Heart right ventricle (tissue), 16 donors: ENCODE measurements at regions not wholly inside any gene's neighbourhood (a gene's known extent, or its start where the extent isn't known, plus 50 kb on each side); places are given as distances from the start of the nearest gene placed in this dataset.

Source experiments
- ATAC-seq, 8 donors: fragments of 200-7000 bp; cut with Tn5 transposase; one replicate each; pipeline ENCODE4 v1.9.1; 2020; ENCODE audit warnings: mild to moderate bottlenecking in 8 of 8, moderate library complexity in 8 of 8, moderate number of reproducible peaks in 1 of 8
- DNase-seq, 2 donors: peaks; one replicate each; pipeline ENCODE4 v3.0.0-alpha.2; 2020
- H3K27ac ChIP-seq, 10 donors: fragments of 200-600 bp; sonication (generic) in 2 of 10; one replicate each; pipeline versions ENCODE4 v1.5.0 to v1.8.0; 2020 to 2022; ENCODE audit warnings: mild to moderate bottlenecking in 3 of 10
- H3K27me3 ChIP-seq, 7 donors: fragments of 200-600 bp; one replicate each; pipeline ENCODE4 v1.8.0; 2021 to 2022; ENCODE audit warnings: mild to moderate bottlenecking in 2 of 7
- H3K36me3 ChIP-seq, 9 donors: fragments of 200-600 bp; sonication (generic) in 1 of 9; one replicate each; pipeline versions ENCODE4 v1.5.0 to v1.8.0; 2020 to 2022; ENCODE audit warnings: mild to moderate bottlenecking in 2 of 9
- H3K4me1 ChIP-seq, 9 donors: fragments of 200-600 bp; sonication (generic) in 1 of 9; one replicate each; pipeline versions ENCODE4 v1.5.0 to v1.8.0; 2020 to 2022; ENCODE audit warnings: mild to moderate bottlenecking in 4 of 9
- H3K4me3 ChIP-seq, 10 donors: fragments of 200-600 bp; sonication (generic) in 2 of 10; one replicate each; pipeline versions ENCODE4 v1.5.0 to v1.8.0; 2020 to 2022; ENCODE audit warnings: mild to moderate bottlenecking in 7 of 10, moderate library complexity in 2 of 10
- H3K9me3 ChIP-seq, 11 donors: fragments of 200-600 bp in 10 of 11; sonication (generic) in 2 of 11; one replicate each; pipeline versions ENCODE4 v1.5.0 to v1.8.0; 2013 to 2022; ENCODE audit warnings: mild to moderate bottlenecking in 2 of 11, control low read depth in 1 of 11, moderate library complexity in 1 of 11
- WGBS, 2 donors: extraction: QIAGEN DNeasy Blood & Tissue Kit; methylation state at CpG; one replicate each; pipeline ENCODE4 v1.1.7; 2013; ENCODE audit warnings: inconsistent platforms in 1 of 2; 5-methylcytosine and 5-hydroxymethylcytosine counted together
- intact Hi-C, 10 donors: fragments of 100-400 bp; cut with DNase I; formaldehyde crosslinking; loops; one replicate each; pipeline versions ENCODE4 v1.11.1 to v1.14.2; 2022
- TF ChIP-seq, protein P1 (sequence below), 9 donors: fragments of 200-600 bp; sonication (generic) in 2 of 9; IDR thresholded peaks; one replicate each; pipeline versions ENCODE4 v1.5.0 to v1.8.0; 2021 to 2022; ENCODE audit warnings: antibody characterized with exemption in 9 of 9, mild to moderate bottlenecking in 5 of 9, moderate library complexity in 1 of 9
- donor health status: Arrhythmogenic right ventricular cardiomyopathy.
- donor health status: ischemic (EF 13 %, LVEDD 7.1; RV severe dilation, severe dysfunction).
- donor health status: healthy with polysubstance abuse.
- donor health status: DM: no; HTN: yes; CAD: no.
- donor health status: DM: no; HTN: no; CAD: no.
- donor health status: ischemic (EF 25% LVEDD 6.9; RV normal size, moderate dysfunction).
- donor health status: ischemic (EF 25% LVEDD 5.7; RV mildly dilated, moderate dysfunction).
- donor health status: healthy.
- donor health status: DM: yes; HTN: yes; CAD: no.
- donor health status: Ischemic cardiomyopathy.
- donor health status: ischemic (EF 35%, LVEDD 5.7; RV mildly dilated, moderate dysfunction).
- donor health status: nonischemic (EF 11% LVEDD 7.7; RV severe dilation, severe dysfunction).
- donor health status: DM: yes; HTN: yes; CAD: no.
- donor health status: PGD.
- donor health status: ischemic (EF 29% LVEDD 5.4; RV normal size, mild dysfunction).
- donor health status: nonischemic (EF 23%, LVEDD 6.1; RV moderate dilation, normal function).

DNA sequence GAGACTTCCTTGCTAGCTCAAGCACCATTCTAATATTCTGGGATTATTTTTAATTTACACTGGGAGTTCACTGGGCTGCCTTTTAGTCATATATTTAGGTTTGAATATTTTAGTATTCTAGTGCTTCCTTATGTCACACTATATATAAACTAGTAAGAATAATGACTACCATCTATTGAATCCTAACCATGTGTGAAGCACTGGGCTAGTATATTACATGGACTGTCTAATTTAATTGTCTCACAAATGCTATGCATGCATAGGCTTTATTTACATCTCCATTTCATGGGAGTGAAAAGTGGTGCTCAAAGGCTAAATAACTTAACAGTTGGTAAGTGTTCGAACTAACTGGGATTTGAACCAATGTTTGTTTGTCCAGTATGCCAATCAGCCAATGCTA, 272.4 kb downstream of the RND3 start:
- intact Hi-C loops: no loop called here
- Histone ChIP-seq H3K4me1 (no peaks in the 10 kb centered on the region), H3K36me3 (no peaks in the 10 kb centered on the region), H3K9me3 (peaks cover 0 to 6% (median 0%) of the 10 kb centered on the region in 11 donors), H3K27me3 (no peaks in the 10 kb centered on the region), H3K4me3 (no peak overlapping the region), H3K27ac (no peak overlapping the region)
- WGBS, 2 donors: 91 to 97% methylated on average over 1 of the region's 1 CpG
- no peak for ATAC-seq
- TF ChIP-seq, protein P1, sequence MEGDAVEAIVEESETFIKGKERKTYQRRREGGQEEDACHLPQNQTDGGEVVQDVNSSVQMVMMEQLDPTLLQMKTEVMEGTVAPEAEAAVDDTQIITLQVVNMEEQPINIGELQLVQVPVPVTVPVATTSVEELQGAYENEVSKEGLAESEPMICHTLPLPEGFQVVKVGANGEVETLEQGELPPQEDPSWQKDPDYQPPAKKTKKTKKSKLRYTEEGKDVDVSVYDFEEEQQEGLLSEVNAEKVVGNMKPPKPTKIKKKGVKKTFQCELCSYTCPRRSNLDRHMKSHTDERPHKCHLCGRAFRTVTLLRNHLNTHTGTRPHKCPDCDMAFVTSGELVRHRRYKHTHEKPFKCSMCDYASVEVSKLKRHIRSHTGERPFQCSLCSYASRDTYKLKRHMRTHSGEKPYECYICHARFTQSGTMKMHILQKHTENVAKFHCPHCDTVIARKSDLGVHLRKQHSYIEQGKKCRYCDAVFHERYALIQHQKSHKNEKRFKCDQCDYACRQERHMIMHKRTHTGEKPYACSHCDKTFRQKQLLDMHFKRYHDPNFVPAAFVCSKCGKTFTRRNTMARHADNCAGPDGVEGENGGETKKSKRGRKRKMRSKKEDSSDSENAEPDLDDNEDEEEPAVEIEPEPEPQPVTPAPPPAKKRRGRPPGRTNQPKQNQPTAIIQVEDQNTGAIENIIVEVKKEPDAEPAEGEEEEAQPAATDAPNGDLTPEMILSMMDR (IDR thresholded peaks at IDR 0.05): no peak
- no peak for DNase-seq

DNA sequence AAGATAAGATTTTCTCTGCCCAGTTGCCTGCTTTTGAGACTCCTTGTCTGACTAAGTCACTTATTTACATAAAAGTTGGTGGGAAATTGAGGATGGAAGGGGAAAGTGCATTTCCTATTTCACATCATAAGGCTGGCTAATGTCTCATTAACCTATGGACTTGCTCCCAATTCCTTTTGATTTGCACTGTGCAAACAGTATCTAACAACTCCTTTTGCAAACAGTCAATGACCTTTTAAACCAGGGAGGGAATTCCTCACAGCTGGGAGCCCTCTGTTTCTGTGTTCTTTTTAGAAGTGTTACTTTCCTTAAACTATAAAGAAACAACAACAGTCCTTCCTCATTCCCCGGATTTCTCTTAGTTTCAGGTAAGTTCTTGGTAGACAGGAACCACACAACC, 272.8 kb downstream of the RND3 start:
- 47 to 50% methylated on average over 1 of the region's 1 CpG for WGBS, 2 donors
- no peaks in the 10 kb centered on the region for H3K4me1 ChIP-seq
- DNase-seq: no peak
- H3K36me3 ChIP-seq: no peaks in the 10 kb centered on the region
- no peak overlapping the region for H3K27ac ChIP-seq
- TF ChIP-seq, protein P1 (IDR thresholded peaks at IDR 0.05): no peak
- ATAC-seq: no peak
- no peaks in the 10 kb centered on the region for H3K27me3 ChIP-seq
- intact Hi-C loops: no loop called here
- peaks cover 0 to 6% (median 0%) of the 10 kb centered on the region in 11 donors for H3K9me3 ChIP-seq
- no peak overlapping the region for H3K4me3 ChIP-seq

DNA sequence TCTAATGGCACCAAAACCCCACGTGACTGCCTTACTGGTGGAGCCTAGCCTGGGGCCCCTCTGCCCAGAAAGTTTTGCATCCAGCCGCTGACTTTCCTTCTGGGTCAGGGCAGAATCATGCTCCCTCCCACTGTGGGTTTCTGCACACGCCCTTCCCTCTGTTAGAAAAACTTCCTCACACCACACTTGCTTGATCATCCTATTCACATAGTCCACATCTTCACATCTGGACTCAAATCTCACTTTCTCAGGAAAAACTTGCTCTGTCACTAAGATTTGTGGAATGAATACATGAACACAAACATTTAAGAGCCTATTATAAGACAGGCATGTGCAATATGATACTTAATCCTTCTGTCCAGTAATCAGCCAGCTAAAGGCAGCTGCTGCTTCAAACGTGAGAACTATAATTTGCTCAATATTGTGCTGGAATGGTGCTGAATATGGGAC, 274.7 kb downstream of the RND3 start:
- ATAC-seq: peak in 2 of 8 donors; percentile 31 to 38

DNA sequence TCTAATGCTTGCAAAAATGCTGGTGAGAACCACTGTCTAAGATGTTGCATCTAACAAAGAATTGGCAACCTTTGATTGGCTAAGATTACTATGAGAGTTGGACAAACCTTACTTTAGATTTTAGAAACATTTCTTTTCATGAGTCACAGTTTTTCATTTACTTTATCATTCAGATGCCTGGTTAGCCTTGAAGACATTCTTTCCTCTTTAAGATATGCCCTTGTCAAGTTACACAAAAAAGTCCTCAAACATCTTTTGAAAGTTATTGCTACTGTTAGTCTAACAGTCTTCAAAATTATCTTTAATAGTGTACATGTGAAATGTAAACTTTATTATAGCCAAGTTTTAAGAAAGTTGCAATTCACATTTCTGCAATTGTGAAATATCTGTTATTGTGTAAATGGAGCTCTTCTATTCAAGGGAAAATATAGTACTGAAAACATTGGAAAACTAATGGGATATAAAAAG, 276.3 kb downstream of the RND3 start:
- H3K36me3 ChIP-seq: no peaks in the 10 kb centered on the region
- no peak overlapping the region for H3K4me3 ChIP-seq
- DNase-seq (no peak), ATAC-seq (no peak)
- TF ChIP-seq, protein P1 (IDR thresholded peaks at IDR 0.05): no peak
- intact Hi-C loops: no loop called here
- no peaks in the 10 kb centered on the region for H3K4me1 ChIP-seq
- no peaks in the 10 kb centered on the region for H3K27me3 ChIP-seq
- no peak overlapping the region for H3K27ac ChIP-seq
- H3K9me3 ChIP-seq: no peaks in the 10 kb centered on the region

More for the DNA sequence above, 274.7 kb downstream of the RND3 start:
- DNase-seq: no peak
- TF ChIP-seq, protein P1 (IDR thresholded peaks at IDR 0.05): no peak
- H3K36me3 ChIP-seq: no peaks in the 10 kb centered on the region
- no peaks in the 10 kb centered on the region for H3K27me3 ChIP-seq
- intact Hi-C loops: no loop called here
- no peaks in the 10 kb centered on the region for H3K4me1 ChIP-seq
- WGBS, 2 donors: 53 to 55% methylated on average over 4 of the region's 4 CpGs
- no peak overlapping the region for H3K4me3 ChIP-seq
- H3K27ac ChIP-seq: peak overlapping the region in 1 of 10 donors; percentile 1
- H3K9me3 ChIP-seq: peaks cover 0 to 5% (median 0%) of the 10 kb centered on the region in 11 donors
